SK-N-SH treated with all-trans-retinoic acid at 6 μM for 48 hours (cell line): ENCODE measurements at regions not wholly inside any gene's neighbourhood (a gene's known extent, or its start where the extent isn't known, plus 50 kb on each side); places are given as distances from the start of the nearest gene placed in this dataset.

Source experiments
- ATAC-seq: fragments of 200-7000 bp; cut with Tn5 transposase; 3 replicates; pipeline ENCODE4 v1.9.1; 2020; ENCODE audit warnings: mild to moderate bottlenecking, moderate library complexity
- ARNTL ChIP-seq: fragments of 450-650 bp; formaldehyde crosslinking; IDR thresholded peaks from 2 replicates; pipeline ENCODE4 v1.5.0; 2020; ENCODE audit warnings: low read depth, mild to moderate bottlenecking, moderate library complexity, borderline replicate concordance
- CSDC2 ChIP-seq: fragments of 250-450 bp; sonication (Bioruptor Pico); IDR thresholded peaks from 2 replicates; pipeline ENCODE4 v1.5.0; 2020; ENCODE audit warnings: mild to moderate bottlenecking, moderate library complexity
- CSRNP3 ChIP-seq: fragments of 250-450 bp; sonication (Bioruptor Pico); IDR thresholded peaks from 2 replicates; pipeline ENCODE4 v1.5.1; 2021; ENCODE audit warnings: mild to moderate bottlenecking, moderate library complexity
- ESRRG ChIP-seq: fragments of 250-450 bp; sonication (Bioruptor Pico); IDR thresholded peaks from 2 replicates; pipeline ENCODE4 v1.6.1; 2021; ENCODE audit warnings: mild to moderate bottlenecking
- GLIS3 ChIP-seq: fragments of 250-450 bp; sonication (Bioruptor Pico); IDR thresholded peaks from 2 replicates; pipeline ENCODE4 v1.5.0; 2020; ENCODE audit warnings: mild to moderate bottlenecking, moderate library complexity
- PATZ1 ChIP-seq: fragments of 250-450 bp; sonication (Bioruptor Pico); IDR thresholded peaks from 2 replicates; pipeline ENCODE4 v1.8.0; 2020; ENCODE audit warnings: mild to moderate bottlenecking, moderate library complexity, borderline replicate concordance
- POU6F1 ChIP-seq: fragments of 250-450 bp; sonication (Bioruptor Pico); IDR thresholded peaks from 2 replicates; pipeline ENCODE4 v1.8.0; 2021; ENCODE audit warnings: low read depth, mild to moderate bottlenecking, moderate library complexity, borderline replicate concordance
- PPARA ChIP-seq: fragments of 250-450 bp; sonication (Bioruptor Pico); IDR thresholded peaks from 2 replicates; pipeline ENCODE4 v1.5.0; 2020; ENCODE audit warnings: mild to moderate bottlenecking, borderline replicate concordance
- RARB ChIP-seq: fragments of 250-450 bp; sonication (Bioruptor Pico); IDR thresholded peaks from 2 replicates; pipeline ENCODE4 v1.8.0; 2021; ENCODE audit warnings: mild to moderate bottlenecking, moderate library complexity
- SNAI2 ChIP-seq: fragments of 250-450 bp; sonication (Bioruptor Pico); IDR thresholded peaks from 2 replicates; pipeline ENCODE4 v1.5.0; 2020; ENCODE audit warnings: mild to moderate bottlenecking, moderate library complexity
- TCF4 ChIP-seq: fragments of 250-450 bp; sonication (Bioruptor Pico); IDR thresholded peaks from 2 replicates; pipeline ENCODE4 v1.8.0; 2021; ENCODE audit warnings: mild to moderate bottlenecking, moderate library complexity, borderline replicate concordance
- TOX ChIP-seq: fragments of 250-450 bp; sonication (Bioruptor Pico); IDR thresholded peaks from 2 replicates; pipeline ENCODE4 v1.8.0; 2021; ENCODE audit warnings: mild to moderate bottlenecking, moderate library complexity, borderline replicate concordance
- TSHZ2 ChIP-seq: fragments of 250-450 bp; sonication (Bioruptor Pico); IDR thresholded peaks from 2 replicates; pipeline ENCODE4 v1.5.0; 2020; ENCODE audit warnings: mild to moderate bottlenecking, moderate library complexity
- ZC3H10 ChIP-seq: fragments of 250-450 bp; sonication (Bioruptor Pico); IDR thresholded peaks from 2 replicates; pipeline ENCODE4 v1.5.1; 2021; ENCODE audit warnings: mild to moderate bottlenecking, moderate library complexity
- ZFP3 ChIP-seq: fragments of 250-450 bp; sonication (Bioruptor Pico); IDR thresholded peaks from 2 replicates; pipeline ENCODE4 v1.5.0; 2020; ENCODE audit warnings: mild to moderate bottlenecking, moderate library complexity
- ZFP30 ChIP-seq: fragments of 450-650 bp; formaldehyde crosslinking; IDR thresholded peaks from 2 replicates; pipeline ENCODE4 v1.5.0; 2022; ENCODE audit warnings: mild to moderate bottlenecking, moderate library complexity
- ZNF565 ChIP-seq: fragments of 450-650 bp; formaldehyde crosslinking; conservative IDR thresholded peaks from 2 replicates; pipeline ENCODE4 v1.5.0; 2020; ENCODE audit warnings: low read depth, mild to moderate bottlenecking, moderate library complexity
- ZNF70 ChIP-seq: fragments of 450-650 bp; formaldehyde crosslinking; IDR thresholded peaks from 2 replicates; pipeline ENCODE4 v1.5.0; 2020; ENCODE audit warnings: mild to moderate bottlenecking, moderate library complexity
- ZNF8 ChIP-seq: fragments of 450-650 bp; formaldehyde crosslinking; IDR thresholded peaks from 2 replicates; pipeline ENCODE4 v1.5.0; 2020; ENCODE audit warnings: mild to moderate bottlenecking, moderate library complexity

GRCh38 chr3:147812186-147812911 is 403.2 kb downstream of the ZIC1 start:
- TF ChIP-seq ARNTL (CRISPR knock-in tag) (no peak), PATZ1 (no peak), ZNF70 (CRISPR knock-in tag) (no peak), ESRRG (no peak), RARB (CRISPR knock-in tag) (no peak)
- no peak for ATAC-seq

- ATAC-seq = no peak
- TF ChIP-seq ARNTL (CRISPR knock-in tag) = no peak
- no peak for TF ChIP-seq TSHZ2 (CRISPR knock-in tag)
- TF ChIP-seq RARB (CRISPR knock-in tag) = no peak
- TF ChIP-seq ZC3H10 (CRISPR knock-in tag) = no peak
- no peak for TF ChIP-seq TCF4 (CRISPR knock-in tag)
- TF ChIP-seq POU6F1 (CRISPR knock-in tag) = no peak
These were observed 404.1 kb downstream of the ZIC1 start for GRCh38 chr3:147813256-147813655.

GRCh38 chr3:147816752-147817151 is 407.6 kb downstream of the ZIC1 start:
- no peak for ATAC-seq
- TF ChIP-seq POU6F1 (CRISPR knock-in tag) (no peak), ZFP30 (CRISPR knock-in tag) (no peak), GLIS3 (no peak), CSDC2 (CRISPR knock-in tag) (no peak), SNAI2 (CRISPR knock-in tag) (no peak), CSRNP3 (CRISPR knock-in tag) (no peak), ARNTL (CRISPR knock-in tag) (no peak), PPARA (CRISPR knock-in tag) (no peak), ZFP3 (CRISPR knock-in tag) (no peak), ZNF8 (no peak), PATZ1 (no peak), ZNF565 (CRISPR knock-in tag) (no peak), TOX (CRISPR knock-in tag) (no peak), ESRRG (no peak)
- TF ChIP-seq, all 23 proteins: peak for 0
